HCT116 (cell line): ENCODE measurements at regions not wholly inside any gene's neighbourhood (a gene's known extent, or its start where the extent isn't known, plus 50 kb on each side); places are given as distances from the start of the nearest gene placed in this dataset.

Experiments
- ATF3 ChIP-seq: IDR thresholded peaks from 2 replicates; pipeline ENCODE4 v1.6.1; 2012
- CEBPB ChIP-seq: IDR thresholded peaks from 2 replicates; pipeline ENCODE4 v1.6.1; 2012; ENCODE audit warnings: low read depth
- CTCF ChIP-seq, 3 experiments: fragments of 200-600 bp in 1 of 3; sonication (generic) in 1 of 3; IDR thresholded peaks in 2 of 3; conservative IDR thresholded peaks in 1 of 3; 2 replicates each; pipeline ENCODE4 v1.5.1; 2012 to 2017; ENCODE audit warnings: low read depth in 2 of 3, low read length in 2 of 3, antibody characterized with exemption in 1 of 3, borderline replicate concordance in 1 of 3, control low read depth in 1 of 3, mild to moderate bottlenecking in 1 of 3, mixed read lengths in 1 of 3, mixed run types in 1 of 3, moderate library complexity in 1 of 3; ENCODE audit not compliant: insufficient read depth in 1 of 3
- EZH2phosphoT487 ChIP-seq: fragments of 200-600 bp; IDR thresholded peaks from 2 replicates; pipeline ENCODE4 v1.6.1; 2018; ENCODE audit warnings: antibody characterized with exemption, borderline replicate concordance
- MAX ChIP-seq: IDR thresholded peaks from 2 replicates; pipeline ENCODE4 v1.6.1; 2012
- RAD21 ChIP-seq: IDR thresholded peaks from 2 replicates; pipeline ENCODE4 v1.6.1; 2012; ENCODE audit warnings: low read depth, mild to moderate bottlenecking
- REST ChIP-seq: IDR thresholded peaks from 2 replicates; pipeline ENCODE4 v1.6.1; 2012; ENCODE audit warnings: low read depth
- TCF7L2 ChIP-seq: IDR thresholded peaks from 2 replicates; pipeline ENCODE4 v1.7.0; 2011; ENCODE audit warnings: borderline replicate concordance, inconsistent platforms; ENCODE audit not compliant: insufficient read depth, insufficient read length; ENCODE audit errors: extremely low read depth
- ZFX ChIP-seq: fragments of 450-650 bp; IDR thresholded peaks from 2 replicates; pipeline ENCODE4 v1.6.1; 2017
- ZNF274 ChIP-seq: fragments of 200-500 bp; sonication (Bioruptor generic); IDR thresholded peaks from 2 replicates; pipeline ENCODE4 v1.6.1; 2014; ENCODE audit warnings: mild to moderate bottlenecking, low read depth, low read length, inconsistent platforms

- TF ChIP-seq MAX = no peak
- TF ChIP-seq EZH2phosphoT487 = no peak
- TF ChIP-seq CTCF (IDR thresholded peaks at IDR 0.05 in 2 of 3, conservative IDR thresholded peaks at IDR 0.05 in 1 of 3; ENCODE audit: borderline replicate concordance in 1 of 3, insufficient read depth in 1 of 3, low read depth in 2 of 3, low read length in 2 of 3) = peak in 2 of 3 experiments; percentile 46 to 57; a peak in 4 of 6 replicates
- TF ChIP-seq ATF3 = no peak
- no peak for TF ChIP-seq CEBPB
- no peak for TF ChIP-seq ZFX
- TF ChIP-seq TCF7L2 = no peak
- no peak for TF ChIP-seq ZNF274
- no peak for TF ChIP-seq REST
- TF ChIP-seq RAD21 = peak; percentile 39
These were observed 176.7 kb upstream of the SEL1L start for GRCh38 chr14:81710232-81710845.
